Loucy (cell line): ENCODE measurements at regions not wholly inside any gene's neighbourhood (a gene's known extent, or its start where the extent isn't known, plus 50 kb on each side); places are given as distances from the start of the nearest gene placed in this dataset.

Experiments used
- CTCF ChIP-seq: fragments of 200-600 bp; sonication (generic); conservative IDR thresholded peaks from 2 replicates; pipeline ENCODE4 v1.5.1; 2014; ENCODE audit warnings: mild to moderate bottlenecking, antibody characterized with exemption, low read length
- EZH2phosphoT487 ChIP-seq: fragments of 200-600 bp; IDR thresholded peaks from 2 replicates; pipeline ENCODE4 v1.6.1; 2018; ENCODE audit warnings: antibody characterized with exemption, mild to moderate bottlenecking, moderate library complexity, borderline replicate concordance

- TF ChIP-seq CTCF (no peak), EZH2phosphoT487 (no peak)
Observed at GRCh38 chr3:103965764-103966163, 1400.9 kb upstream of the ALCAM start.
